ENCODE measurements at regions not wholly inside any gene's neighbourhood (a gene's known extent, or its start where the extent isn't known, plus 50 kb on each side); places are given as distances from the start of the nearest gene placed in this dataset.

GRCh38 chr5:135215617-135216470 is 181.8 kb upstream of the PITX1 start:
- no peak overlapping the region for H3K4me3 Mint-ChIP-seq
- H3K36me3 Mint-ChIP-seq (ENCODE audit: insufficient read depth) = no peaks in the 10 kb centered on the region
- DNase-seq (no peak), ATAC-seq (replicated peaks) (no peak)
- peaks cover 22 to 46% of the 10 kb centered on the region in 2 donors for H3K27me3 Mint-ChIP-seq
- H3K4me1 Mint-ChIP-seq (ENCODE audit: low read depth in 2 of 2) = no peaks in the 10 kb centered on the region
- H3K9me3 Mint-ChIP-seq = no peaks in the 10 kb centered on the region
- H3K27ac Mint-ChIP-seq = no peak overlapping the region

GRCh38 chr5:135214897-135215616 is 181.0 kb upstream of the PITX1 start:
- peaks cover 28 to 50% of the 10 kb centered on the region in 2 donors for H3K27me3 Mint-ChIP-seq
- no peaks in the 10 kb centered on the region for H3K36me3 Mint-ChIP-seq (ENCODE audit: insufficient read depth)
- H3K4me3 Mint-ChIP-seq = no peak overlapping the region
- ATAC-seq (replicated peaks) (no peak), DNase-seq (no peak)
- H3K9me3 Mint-ChIP-seq = no peaks in the 10 kb centered on the region
- no peak overlapping the region for H3K27ac Mint-ChIP-seq
- H3K4me1 Mint-ChIP-seq (ENCODE audit: low read depth in 2 of 2) = no peaks in the 10 kb centered on the region

- H3K27ac Mint-ChIP-seq = no peak overlapping the region
Observed at GRCh38 chr5:135213466-135214239, 179.6 kb upstream of the PITX1 start.

DNA sequence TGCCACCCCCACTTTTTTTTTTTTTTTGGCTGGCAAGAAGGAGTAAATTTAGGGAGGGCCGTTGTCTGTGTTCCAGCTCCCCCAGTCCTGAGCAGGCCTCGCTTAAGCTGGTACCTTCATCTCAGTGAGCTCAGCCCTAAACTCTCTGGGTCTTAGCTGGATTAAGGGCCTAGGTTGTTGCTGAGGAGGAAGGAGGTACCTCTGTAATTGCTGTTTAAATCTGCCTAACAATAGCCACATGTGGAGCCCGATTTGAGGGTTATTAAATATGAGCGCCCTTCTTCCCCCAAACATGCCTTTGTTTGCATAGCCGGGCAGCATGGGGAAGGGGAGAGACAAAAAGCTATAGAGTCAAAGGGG is 179.0 kb upstream of the PITX1 start:
- H3K4me1 Mint-ChIP-seq (ENCODE audit: low read depth in 2 of 2) = no peaks in the 10 kb centered on the region
- ATAC-seq (replicated peaks) = no peak
- H3K27ac Mint-ChIP-seq = no peak overlapping the region
- H3K4me3 Mint-ChIP-seq = no peak overlapping the region
- H3K9me3 Mint-ChIP-seq = no peaks in the 10 kb centered on the region
- DNase-seq = no peak
- peaks cover 41 to 58% of the 10 kb centered on the region in 2 donors for H3K27me3 Mint-ChIP-seq
- H3K36me3 Mint-ChIP-seq (ENCODE audit: insufficient read depth) = no peaks in the 10 kb centered on the region

More at GRCh38 chr5:135213466-135214239, 179.6 kb upstream of the PITX1 start:
- Mint-ChIP-seq H3K27me3 (peaks cover 42 to 58% of the 10 kb centered on the region in 2 donors), H3K4me3 (no peak overlapping the region), H3K9me3 (no peaks in the 10 kb centered on the region), H3K36me3 (ENCODE audit: insufficient read depth) (no peaks in the 10 kb centered on the region), H3K4me1 (ENCODE audit: low read depth in 2 of 2) (no peaks in the 10 kb centered on the region)
- ATAC-seq (replicated peaks) = no peak
- DNase-seq = no peak

DNA sequence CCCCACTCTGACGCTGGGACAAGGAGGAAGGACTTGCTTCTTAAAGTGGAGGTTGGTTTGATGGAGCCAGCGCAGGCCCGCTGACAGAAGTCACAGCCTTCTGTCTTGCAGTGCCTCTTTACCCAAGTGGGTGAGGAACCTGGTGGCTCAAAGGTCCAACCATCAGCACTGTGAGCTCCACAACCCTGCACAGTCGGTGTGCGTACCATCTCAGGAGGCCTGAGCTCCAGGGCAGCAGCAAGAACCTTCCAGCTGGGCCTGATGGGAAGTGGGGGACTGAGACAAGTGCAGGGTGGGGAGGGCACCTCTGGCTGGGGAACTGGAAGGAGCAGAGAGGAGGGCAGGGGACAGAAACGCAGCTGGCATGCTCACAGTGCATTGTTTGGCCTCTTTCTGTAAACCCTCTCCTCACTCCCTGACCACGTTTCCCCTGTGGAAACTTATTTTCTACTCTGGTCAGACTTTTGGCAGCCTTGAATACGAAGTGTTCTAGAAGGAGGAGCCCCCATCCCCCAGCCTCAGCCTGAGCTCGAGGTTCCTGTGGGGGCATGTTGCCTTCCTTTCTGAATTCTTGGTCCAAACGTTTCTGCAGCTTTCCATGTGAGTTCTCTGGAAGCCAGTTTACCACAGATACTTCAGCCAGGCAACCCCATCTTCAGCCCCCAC is 178.5 kb upstream of the PITX1 start:
- DNase-seq (no peak), ATAC-seq (replicated peaks) (no peak)
- no peak overlapping the region for H3K4me3 Mint-ChIP-seq
- H3K36me3 Mint-ChIP-seq (ENCODE audit: insufficient read depth) = no peaks in the 10 kb centered on the region
- peaks cover 39 to 55% of the 10 kb centered on the region in 2 donors for H3K27me3 Mint-ChIP-seq
- H3K9me3 Mint-ChIP-seq = no peaks in the 10 kb centered on the region
- H3K27ac Mint-ChIP-seq = no peak overlapping the region
- no peaks in the 10 kb centered on the region for H3K4me1 Mint-ChIP-seq (ENCODE audit: low read depth in 2 of 2)

DNA sequence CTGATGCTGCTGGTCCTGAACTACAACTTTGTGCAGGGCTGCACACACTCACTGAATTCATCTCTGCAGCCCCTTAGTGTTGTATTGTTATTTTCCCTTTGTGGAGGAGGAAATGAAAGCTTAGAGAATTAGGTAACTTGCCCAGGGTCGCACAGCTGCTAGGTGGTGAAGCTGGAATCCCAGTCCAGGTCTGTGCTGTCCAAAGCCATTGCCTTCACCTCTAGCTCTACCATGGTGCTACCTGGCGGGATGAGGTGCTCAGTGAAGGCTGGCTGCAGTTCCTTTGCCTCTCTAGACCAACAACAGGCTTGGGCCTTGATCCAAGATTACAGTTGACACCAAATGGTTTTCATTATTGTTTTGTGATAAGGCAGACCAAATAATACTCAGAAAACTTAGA is 177.8 kb upstream of the PITX1 start:
- DNase-seq = no peak
- Mint-ChIP-seq H3K4me3 (no peak overlapping the region), H3K36me3 (ENCODE audit: insufficient read depth) (no peaks in the 10 kb centered on the region), H3K27ac (no peak overlapping the region), H3K4me1 (ENCODE audit: low read depth in 2 of 2) (no peaks in the 10 kb centered on the region), H3K9me3 (no peaks in the 10 kb centered on the region), H3K27me3 (peaks cover 39 to 57% of the 10 kb centered on the region in 2 donors)
- ATAC-seq (replicated peaks) = no peak

GRCh38 chr5:135211083-135211790 is 177.2 kb upstream of the PITX1 start:
- Mint-ChIP-seq H3K27ac (no peak overlapping the region), H3K4me1 (ENCODE audit: low read depth in 2 of 2) (no peaks in the 10 kb centered on the region), H3K36me3 (ENCODE audit: insufficient read depth) (no peaks in the 10 kb centered on the region), H3K4me3 (no peak overlapping the region), H3K27me3 (peaks cover 39 to 62% of the 10 kb centered on the region in 2 donors), H3K9me3 (no peaks in the 10 kb centered on the region)
- ATAC-seq (replicated peaks) = no peak
- no peak for DNase-seq

DNA sequence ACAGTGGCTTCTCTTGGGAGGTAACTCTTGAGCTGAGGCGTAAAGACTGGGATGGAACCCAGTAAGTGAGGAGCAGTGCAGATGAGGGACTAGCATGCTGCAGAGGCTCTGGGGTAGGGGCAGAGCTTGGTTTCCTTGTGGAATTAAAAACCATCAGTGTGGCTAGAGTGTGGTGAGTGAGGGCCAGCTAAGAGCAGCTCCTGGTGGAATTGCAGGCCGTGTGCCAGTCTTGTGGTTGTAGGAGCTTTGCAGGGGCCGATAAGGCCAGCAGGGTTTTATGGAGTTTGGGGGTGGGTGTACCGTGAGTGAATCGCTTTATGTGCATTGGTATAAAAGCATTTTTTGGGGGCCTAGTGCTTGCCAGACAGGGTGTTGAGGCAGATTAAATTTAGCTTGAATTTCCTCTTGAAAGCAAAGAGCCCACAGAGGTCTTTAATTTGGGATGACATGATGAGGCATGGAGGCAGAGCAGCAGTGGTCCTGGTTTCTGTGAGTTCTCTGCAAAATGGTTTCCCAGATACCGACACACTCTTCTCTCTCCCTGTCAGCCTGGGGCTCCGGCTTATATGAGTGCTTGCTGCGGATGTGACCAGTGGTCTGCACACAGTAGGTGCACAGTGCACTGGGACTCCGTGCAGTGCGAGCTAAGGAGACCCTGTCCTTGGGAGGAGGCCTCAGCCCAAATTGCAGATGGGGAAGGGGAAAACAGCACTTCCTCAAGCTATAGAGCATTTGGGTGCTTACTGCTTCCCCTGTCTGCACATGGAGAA is 176.4 kb upstream of the PITX1 start:
- ATAC-seq (replicated peaks) = no peak
- H3K4me1 Mint-ChIP-seq (ENCODE audit: low read depth in 2 of 2) = no peaks in the 10 kb centered on the region
- no peak overlapping the region for H3K27ac Mint-ChIP-seq
- no peak overlapping the region for H3K4me3 Mint-ChIP-seq
- no peaks in the 10 kb centered on the region for H3K9me3 Mint-ChIP-seq
- peaks cover 32 to 58% of the 10 kb centered on the region in 2 donors for H3K27me3 Mint-ChIP-seq
- no peak for DNase-seq
- no peaks in the 10 kb centered on the region for H3K36me3 Mint-ChIP-seq (ENCODE audit: insufficient read depth)

- H3K4me3 Mint-ChIP-seq = no peak overlapping the region
- peaks cover 32 to 50% of the 10 kb centered on the region in 2 donors for H3K27me3 Mint-ChIP-seq
- no peak for ATAC-seq (replicated peaks)
- H3K36me3 Mint-ChIP-seq (ENCODE audit: insufficient read depth) = no peaks in the 10 kb centered on the region
- no peak overlapping the region for H3K27ac Mint-ChIP-seq
- DNase-seq = no peak
- H3K9me3 Mint-ChIP-seq = peaks cover 0 to 2% of the 10 kb centered on the region in 2 donors
- no peaks in the 10 kb centered on the region for H3K4me1 Mint-ChIP-seq (ENCODE audit: low read depth in 2 of 2)
Observed at GRCh38 chr5:135208903-135209721, 175.1 kb upstream of the PITX1 start.

DNA sequence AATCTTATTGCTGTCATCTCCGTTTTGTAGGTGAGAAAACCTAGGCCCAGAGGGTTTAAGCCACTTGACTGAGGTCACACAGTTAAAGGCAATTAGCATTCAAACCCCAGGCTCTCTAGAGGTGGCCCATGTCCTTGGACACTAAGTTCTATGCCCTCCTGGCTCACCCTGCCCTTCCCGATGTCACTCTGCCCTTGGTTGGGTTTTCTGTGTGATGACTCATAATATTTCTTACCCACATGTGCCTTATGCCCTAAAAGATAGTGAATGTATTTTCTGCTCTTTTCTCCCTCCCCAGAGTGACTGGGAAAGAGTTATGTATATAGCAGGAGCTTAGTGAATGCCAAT is 174.5 kb upstream of the PITX1 start:
- H3K36me3 Mint-ChIP-seq (ENCODE audit: insufficient read depth) = no peaks in the 10 kb centered on the region
- H3K27ac Mint-ChIP-seq = no peak overlapping the region
- ATAC-seq (replicated peaks) (no peak), DNase-seq (no peak)
- H3K4me3 Mint-ChIP-seq = no peak overlapping the region
- no peaks in the 10 kb centered on the region for H3K4me1 Mint-ChIP-seq (ENCODE audit: low read depth in 2 of 2)
- peaks cover 4 to 7% of the 10 kb centered on the region in 2 donors for H3K9me3 Mint-ChIP-seq
- peaks cover 32 to 48% of the 10 kb centered on the region in 2 donors for H3K27me3 Mint-ChIP-seq

- H3K27ac Mint-ChIP-seq = no peak overlapping the region
- peaks cover 6 to 7% of the 10 kb centered on the region in 2 donors for H3K9me3 Mint-ChIP-seq
- no peak overlapping the region for H3K4me3 Mint-ChIP-seq
- no peaks in the 10 kb centered on the region for H3K4me1 Mint-ChIP-seq (ENCODE audit: low read depth in 2 of 2)
- no peak for ATAC-seq (replicated peaks)
- H3K27me3 Mint-ChIP-seq = peaks cover 36 to 49% of the 10 kb centered on the region in 2 donors
- no peak for DNase-seq
- H3K36me3 Mint-ChIP-seq (ENCODE audit: insufficient read depth) = no peaks in the 10 kb centered on the region
Observed at GRCh38 chr5:135207866-135208265, 173.8 kb upstream of the PITX1 start.

Data from effector memory CD8-positive, alpha-beta T cell (primary cell).